ENCODE measurements at regions not wholly inside any gene's neighbourhood (a gene's known extent, or its start where the extent isn't known, plus 50 kb on each side); places are given as distances from the start of the nearest gene placed in this dataset.

GRCh38 chr5:63894690-63895089 lies 67.6 kb downstream of the HTR1A start:
- Mint-ChIP-seq H3K4me1 (no peaks in the 10 kb centered on the region), H3K36me3 (no peaks in the 10 kb centered on the region), H3K27me3 (no peaks in the 10 kb centered on the region), H3K4me3 (no peak overlapping the region), H3K9me3 (peaks cover 0 to 2% (median 2%) of the 10 kb centered on the region in 3 donors), H3K27ac (no peak overlapping the region)

- no peaks in the 10 kb centered on the region for H3K27me3 Mint-ChIP-seq
- peaks cover 2 to 4% (median 4%) of the 10 kb centered on the region in 3 donors for H3K9me3 Mint-ChIP-seq
- no peaks in the 10 kb centered on the region for H3K36me3 Mint-ChIP-seq
- H3K27ac Mint-ChIP-seq, result no peak overlapping the region
- H3K4me1 Mint-ChIP-seq, result no peaks in the 10 kb centered on the region
- no peak overlapping the region for H3K4me3 Mint-ChIP-seq
These were observed 83.5 kb downstream of the HTR1A start for GRCh38 chr5:63878788-63879187.

- no peaks in the 10 kb centered on the region for H3K36me3 Mint-ChIP-seq
- H3K27me3 Mint-ChIP-seq, result no peaks in the 10 kb centered on the region
- H3K27ac Mint-ChIP-seq, result no peak overlapping the region
- H3K4me3 Mint-ChIP-seq, result no peak overlapping the region
- peaks cover 0 to 4% (median 4%) of the 10 kb centered on the region in 3 donors for H3K9me3 Mint-ChIP-seq
- H3K4me1 Mint-ChIP-seq, result no peaks in the 10 kb centered on the region
These were observed 84.3 kb downstream of the HTR1A start for GRCh38 chr5:63877961-63878360.

- H3K36me3 Mint-ChIP-seq, result peaks cover 5% of the 10 kb centered on the region
- no peak overlapping the region for H3K27ac Mint-ChIP-seq
- H3K4me1 Mint-ChIP-seq, result no peaks in the 10 kb centered on the region
- peaks cover 0 to 14% (median 8%) of the 10 kb centered on the region in 3 donors for H3K9me3 Mint-ChIP-seq
- H3K27me3 Mint-ChIP-seq, result no peaks in the 10 kb centered on the region
- H3K4me3 Mint-ChIP-seq, result no peak overlapping the region
These were observed 101.9 kb downstream of the HTR1A start for GRCh38 chr5:63860379-63860778.

- Mint-ChIP-seq H3K27ac (no peak overlapping the region), H3K4me1 (no peaks in the 10 kb centered on the region), H3K27me3 (no peaks in the 10 kb centered on the region), H3K36me3 (no peaks in the 10 kb centered on the region), H3K4me3 (no peak overlapping the region), H3K9me3 (peaks cover 0 to 6% (median 6%) of the 10 kb centered on the region in 3 donors)
These were observed 108.2 kb downstream of the HTR1A start for GRCh38 chr5:63854076-63854475.

GRCh38 chr5:63843190-63843589 lies 119.1 kb downstream of the HTR1A start:
- H3K9me3 Mint-ChIP-seq, result peaks cover 4 to 5% (median 4%) of the 10 kb centered on the region in 3 donors
- H3K27me3 Mint-ChIP-seq, result no peaks in the 10 kb centered on the region
- H3K27ac Mint-ChIP-seq, result peak overlapping the region in 1 of 3 donors; percentile 91
- no peaks in the 10 kb centered on the region for H3K36me3 Mint-ChIP-seq
- no peaks in the 10 kb centered on the region for H3K4me1 Mint-ChIP-seq
- H3K4me3 Mint-ChIP-seq, result no peak overlapping the region

GRCh38 chr5:63837437-63837836 lies 124.8 kb downstream of the HTR1A start:
- Mint-ChIP-seq H3K4me1 (no peaks in the 10 kb centered on the region), H3K27me3 (no peaks in the 10 kb centered on the region), H3K36me3 (no peaks in the 10 kb centered on the region), H3K27ac (no peak overlapping the region), H3K9me3 (peaks cover 0 to 15% (median 0%) of the 10 kb centered on the region in 3 donors), H3K4me3 (no peak overlapping the region)

GRCh38 chr5:63831381-63831780 lies 130.9 kb downstream of the HTR1A start:
- peaks cover 2 to 8% (median 3%) of the 10 kb centered on the region in 3 donors for H3K9me3 Mint-ChIP-seq
- H3K27ac Mint-ChIP-seq, result no peak overlapping the region
- no peaks in the 10 kb centered on the region for H3K4me1 Mint-ChIP-seq
- H3K27me3 Mint-ChIP-seq, result no peaks in the 10 kb centered on the region
- no peaks in the 10 kb centered on the region for H3K36me3 Mint-ChIP-seq
- no peak overlapping the region for H3K4me3 Mint-ChIP-seq

GRCh38 chr5:63825984-63826383 lies 136.3 kb downstream of the HTR1A start:
- no peaks in the 10 kb centered on the region for H3K27me3 Mint-ChIP-seq
- no peaks in the 10 kb centered on the region for H3K4me1 Mint-ChIP-seq
- H3K36me3 Mint-ChIP-seq, result no peaks in the 10 kb centered on the region
- peaks cover 0 to 4% (median 0%) of the 10 kb centered on the region in 3 donors for H3K9me3 Mint-ChIP-seq
- no peak overlapping the region for H3K27ac Mint-ChIP-seq
- H3K4me3 Mint-ChIP-seq, result no peak overlapping the region

- Mint-ChIP-seq H3K4me3 (no peak overlapping the region), H3K36me3 (no peaks in the 10 kb centered on the region), H3K27ac (no peak overlapping the region), H3K4me1 (no peaks in the 10 kb centered on the region), H3K9me3 (peaks cover 0 to 4% (median 0%) of the 10 kb centered on the region in 3 donors), H3K27me3 (no peaks in the 10 kb centered on the region)
These were observed 138.7 kb downstream of the HTR1A start for GRCh38 chr5:63823583-63823982.

- Mint-ChIP-seq H3K27me3 (no peaks in the 10 kb centered on the region), H3K4me1 (no peaks in the 10 kb centered on the region), H3K9me3 (peaks cover 0 to 2% (median 2%) of the 10 kb centered on the region in 3 donors), H3K36me3 (no peaks in the 10 kb centered on the region), H3K4me3 (no peak overlapping the region), H3K27ac (peak overlapping the region in 1 of 3 donors; percentile 8)
These were observed 139.6 kb downstream of the HTR1A start for GRCh38 chr5:63822614-63823013.

GRCh38 chr5:63820577-63820976 lies 141.7 kb downstream of the HTR1A start:
- H3K4me1 Mint-ChIP-seq, result no peaks in the 10 kb centered on the region
- no peak overlapping the region for H3K27ac Mint-ChIP-seq
- H3K9me3 Mint-ChIP-seq, result peaks cover 0 to 4% (median 2%) of the 10 kb centered on the region in 3 donors
- no peaks in the 10 kb centered on the region for H3K27me3 Mint-ChIP-seq
- H3K36me3 Mint-ChIP-seq, result no peaks in the 10 kb centered on the region
- no peak overlapping the region for H3K4me3 Mint-ChIP-seq

- no peaks in the 10 kb centered on the region for H3K4me1 Mint-ChIP-seq
- H3K36me3 Mint-ChIP-seq, result no peaks in the 10 kb centered on the region
- H3K4me3 Mint-ChIP-seq, result no peak overlapping the region
- H3K9me3 Mint-ChIP-seq, result peaks cover 5 to 13% (median 13%) of the 10 kb centered on the region in 3 donors
- H3K27me3 Mint-ChIP-seq, result no peaks in the 10 kb centered on the region
- no peak overlapping the region for H3K27ac Mint-ChIP-seq
These were observed 149.6 kb downstream of the HTR1A start for GRCh38 chr5:63812693-63813092.

- Mint-ChIP-seq H3K9me3 (peaks cover 5 to 13% (median 13%) of the 10 kb centered on the region in 3 donors), H3K27ac (no peak overlapping the region), H3K36me3 (no peaks in the 10 kb centered on the region), H3K27me3 (no peaks in the 10 kb centered on the region), H3K4me3 (no peak overlapping the region), H3K4me1 (no peaks in the 10 kb centered on the region)
These were observed 150.3 kb downstream of the HTR1A start for GRCh38 chr5:63811961-63812360.

GRCh38 chr5:63811286-63811685 lies 151.0 kb downstream of the HTR1A start:
- H3K36me3 Mint-ChIP-seq, result no peaks in the 10 kb centered on the region
- H3K27me3 Mint-ChIP-seq, result no peaks in the 10 kb centered on the region

GRCh38 chr5:63805151-63805550 lies 157.1 kb downstream of the HTR1A start:
- H3K36me3 Mint-ChIP-seq, result no peaks in the 10 kb centered on the region
- H3K27me3 Mint-ChIP-seq, result no peaks in the 10 kb centered on the region
- no peak overlapping the region for H3K4me3 Mint-ChIP-seq
- H3K9me3 Mint-ChIP-seq, result peaks cover 1 to 13% (median 2%) of the 10 kb centered on the region in 3 donors
- no peaks in the 10 kb centered on the region for H3K4me1 Mint-ChIP-seq
- H3K27ac Mint-ChIP-seq, result no peak overlapping the region

More at GRCh38 chr5:63811286-63811685, 151.0 kb downstream of the HTR1A start:
- H3K4me1 Mint-ChIP-seq, result no peaks in the 10 kb centered on the region
- H3K27ac Mint-ChIP-seq, result no peak overlapping the region
- peaks cover 3 to 13% (median 11%) of the 10 kb centered on the region in 3 donors for H3K9me3 Mint-ChIP-seq
- no peak overlapping the region for H3K4me3 Mint-ChIP-seq

All from IgD-negative memory B cell (primary cell).